HCT116 (cell line): ENCODE measurements at regions not wholly inside any gene's neighbourhood (a gene's known extent, or its start where the extent isn't known, plus 50 kb on each side); places are given as distances from the start of the nearest gene placed in this dataset.

Experiments used
- ATF3 ChIP-seq: IDR thresholded peaks from 2 replicates; pipeline ENCODE4 v1.6.1; 2012
- CTCF ChIP-seq, 3 experiments: fragments of 200-600 bp in 1 of 3; sonication (generic) in 1 of 3; IDR thresholded peaks in 2 of 3; conservative IDR thresholded peaks in 1 of 3; 2 replicates each; pipeline ENCODE4 v1.5.1; 2012 to 2017; ENCODE audit warnings: low read depth in 2 of 3, low read length in 2 of 3, antibody characterized with exemption in 1 of 3, borderline replicate concordance in 1 of 3, control low read depth in 1 of 3, mild to moderate bottlenecking in 1 of 3, mixed read lengths in 1 of 3, mixed run types in 1 of 3, moderate library complexity in 1 of 3; ENCODE audit not compliant: insufficient read depth in 1 of 3
- EZH2 ChIP-seq: fragments of 200-600 bp; sonication (generic); IDR thresholded peaks from 2 replicates; pipeline ENCODE4 v1.6.1; 2017; ENCODE audit warnings: antibody characterized with exemption, mixed run types
- EZH2phosphoT487 ChIP-seq: fragments of 200-600 bp; IDR thresholded peaks from 2 replicates; pipeline ENCODE4 v1.6.1; 2018; ENCODE audit warnings: antibody characterized with exemption, borderline replicate concordance
- FOSL1 ChIP-seq: IDR thresholded peaks from 2 replicates; pipeline ENCODE4 v1.6.1; 2012; ENCODE audit warnings: low read depth
- MAX ChIP-seq: IDR thresholded peaks from 2 replicates; pipeline ENCODE4 v1.6.1; 2012
- POLR2A ChIP-seq: IDR thresholded peaks from 2 replicates; pipeline ENCODE4 v1.7.0; 2011; ENCODE audit warnings: borderline replicate concordance; ENCODE audit not compliant: insufficient read depth, insufficient read length; ENCODE audit errors: extremely low read depth
- POLR2AphosphoS5 ChIP-seq: IDR thresholded peaks from 2 replicates; pipeline ENCODE4 v1.6.1; 2011; ENCODE audit warnings: mild to moderate bottlenecking, low read depth, low read length, moderate library complexity
- RAD21 ChIP-seq: IDR thresholded peaks from 2 replicates; pipeline ENCODE4 v1.6.1; 2012; ENCODE audit warnings: low read depth, mild to moderate bottlenecking
- REST ChIP-seq: IDR thresholded peaks from 2 replicates; pipeline ENCODE4 v1.6.1; 2012; ENCODE audit warnings: low read depth
- TCF7L2 ChIP-seq: IDR thresholded peaks from 2 replicates; pipeline ENCODE4 v1.7.0; 2011; ENCODE audit warnings: borderline replicate concordance, inconsistent platforms; ENCODE audit not compliant: insufficient read depth, insufficient read length; ENCODE audit errors: extremely low read depth
- ZNF274 ChIP-seq: fragments of 200-500 bp; sonication (Bioruptor generic); IDR thresholded peaks from 2 replicates; pipeline ENCODE4 v1.6.1; 2014; ENCODE audit warnings: mild to moderate bottlenecking, low read depth, low read length, inconsistent platforms

DNA sequence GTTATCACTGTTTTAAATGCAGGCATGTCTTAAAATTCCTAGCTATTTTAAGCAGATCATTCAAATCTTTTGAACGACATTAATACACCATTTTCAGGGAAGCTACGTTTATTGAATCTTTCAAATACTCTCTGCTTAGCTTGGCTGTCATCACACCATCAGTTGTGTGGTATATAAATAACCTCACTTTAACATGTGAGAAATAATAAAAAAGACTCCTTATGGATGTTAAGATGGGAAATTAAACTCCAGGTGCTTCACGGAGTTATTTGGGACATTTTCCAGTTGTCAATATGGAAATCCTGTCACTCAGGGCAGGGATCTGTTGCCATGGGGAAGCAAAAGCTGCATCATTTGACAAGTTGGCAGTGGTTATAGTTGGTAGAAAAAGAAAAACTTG, 649.2 kb upstream of the CDH2 start:
- TF ChIP-seq EZH2phosphoT487 (no peak), CTCF (IDR thresholded peaks at IDR 0.05 in 2 of 3, conservative IDR thresholded peaks at IDR 0.05 in 1 of 3; ENCODE audit: borderline replicate concordance in 1 of 3, insufficient read depth in 1 of 3, low read depth in 2 of 3, low read length in 2 of 3) (no peak), REST (no peak), POLR2AphosphoS5 (no peak), RAD21 (no peak), POLR2A (no peak), EZH2 (no peak), TCF7L2 (no peak), ATF3 (no peak), ZNF274 (no peak), FOSL1 (no peak), MAX (no peak)
